ENCODE measurements at regions not wholly inside any gene's neighbourhood (a gene's known extent, or its start where the extent isn't known, plus 50 kb on each side); places are given as distances from the start of the nearest gene placed in this dataset.

GRCh38 chr2:106965611-106966010 is 79.6 kb upstream of the ST6GAL2 start (continued):
- TF ChIP-seq, protein P1, sequence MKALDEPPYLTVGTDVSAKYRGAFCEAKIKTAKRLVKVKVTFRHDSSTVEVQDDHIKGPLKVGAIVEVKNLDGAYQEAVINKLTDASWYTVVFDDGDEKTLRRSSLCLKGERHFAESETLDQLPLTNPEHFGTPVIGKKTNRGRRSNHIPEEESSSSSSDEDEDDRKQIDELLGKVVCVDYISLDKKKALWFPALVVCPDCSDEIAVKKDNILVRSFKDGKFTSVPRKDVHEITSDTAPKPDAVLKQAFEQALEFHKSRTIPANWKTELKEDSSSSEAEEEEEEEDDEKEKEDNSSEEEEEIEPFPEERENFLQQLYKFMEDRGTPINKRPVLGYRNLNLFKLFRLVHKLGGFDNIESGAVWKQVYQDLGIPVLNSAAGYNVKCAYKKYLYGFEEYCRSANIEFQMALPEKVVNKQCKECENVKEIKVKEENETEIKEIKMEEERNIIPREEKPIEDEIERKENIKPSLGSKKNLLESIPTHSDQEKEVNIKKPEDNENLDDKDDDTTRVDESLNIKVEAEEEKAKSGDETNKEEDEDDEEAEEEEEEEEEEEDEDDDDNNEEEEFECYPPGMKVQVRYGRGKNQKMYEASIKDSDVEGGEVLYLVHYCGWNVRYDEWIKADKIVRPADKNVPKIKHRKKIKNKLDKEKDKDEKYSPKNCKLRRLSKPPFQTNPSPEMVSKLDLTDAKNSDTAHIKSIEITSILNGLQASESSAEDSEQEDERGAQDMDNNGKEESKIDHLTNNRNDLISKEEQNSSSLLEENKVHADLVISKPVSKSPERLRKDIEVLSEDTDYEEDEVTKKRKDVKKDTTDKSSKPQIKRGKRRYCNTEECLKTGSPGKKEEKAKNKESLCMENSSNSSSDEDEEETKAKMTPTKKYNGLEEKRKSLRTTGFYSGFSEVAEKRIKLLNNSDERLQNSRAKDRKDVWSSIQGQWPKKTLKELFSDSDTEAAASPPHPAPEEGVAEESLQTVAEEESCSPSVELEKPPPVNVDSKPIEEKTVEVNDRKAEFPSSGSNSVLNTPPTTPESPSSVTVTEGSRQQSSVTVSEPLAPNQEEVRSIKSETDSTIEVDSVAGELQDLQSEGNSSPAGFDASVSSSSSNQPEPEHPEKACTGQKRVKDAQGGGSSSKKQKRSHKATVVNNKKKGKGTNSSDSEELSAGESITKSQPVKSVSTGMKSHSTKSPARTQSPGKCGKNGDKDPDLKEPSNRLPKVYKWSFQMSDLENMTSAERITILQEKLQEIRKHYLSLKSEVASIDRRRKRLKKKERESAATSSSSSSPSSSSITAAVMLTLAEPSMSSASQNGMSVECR (CRISPR knock-in tag; IDR thresholded peaks at IDR 0.05): no peak
- TF ChIP-seq, protein P2, sequence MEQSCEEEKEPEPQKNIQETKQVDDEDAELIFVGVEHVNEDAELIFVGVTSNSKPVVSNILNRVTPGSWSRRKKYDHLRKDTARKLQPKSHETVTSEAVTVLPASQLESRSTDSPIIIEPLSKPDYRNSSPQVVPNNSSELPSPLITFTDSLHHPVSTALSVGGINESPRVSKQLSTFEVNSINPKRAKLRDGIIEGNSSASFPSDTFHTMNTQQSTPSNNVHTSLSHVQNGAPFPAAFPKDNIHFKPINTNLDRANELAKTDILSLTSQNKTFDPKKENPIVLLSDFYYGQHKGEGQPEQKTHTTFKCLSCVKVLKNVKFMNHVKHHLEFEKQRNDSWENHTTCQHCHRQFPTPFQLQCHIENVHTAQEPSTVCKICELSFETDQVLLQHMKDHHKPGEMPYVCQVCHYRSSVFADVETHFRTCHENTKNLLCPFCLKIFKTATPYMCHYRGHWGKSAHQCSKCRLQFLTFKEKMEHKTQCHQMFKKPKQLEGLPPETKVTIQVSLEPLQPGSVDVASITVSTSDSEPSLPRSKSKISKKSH (CRISPR knock-in tag; IDR thresholded peaks at IDR 0.05): no peak
- TF ChIP-seq ZNF24 (IDR thresholded peaks at IDR 0.05): no peak
- TF ChIP-seq CHD7 (IDR thresholded peaks at IDR 0.05; ENCODE audit: low read depth, low read length): no peak
- no peak for TF ChIP-seq ZNF57 (CRISPR knock-in tag; IDR thresholded peaks at IDR 0.05)
- no peak for TF ChIP-seq GTF2E2 (tag; IDR thresholded peaks at IDR 0.05)

Data from K562 (cell line).